Naive thymus-derived CD4-positive, alpha-beta T cell (primary cell): ENCODE measurements at regions not wholly inside any gene's neighbourhood (a gene's known extent, or its start where the extent isn't known, plus 50 kb on each side); places are given as distances from the start of the nearest gene placed in this dataset.

Source experiments
- ATAC-seq: fragments of 150-1000 bp; cut with Tn5 transposase; 2 replicates; pipeline ENCODE4 v1.10.0; 2021; ENCODE audit warnings: mild to moderate bottlenecking, moderate library complexity
- CTCF ChIA-PET: fragments of 350-600 bp; sonication (Branson Sonifier 250); formaldehyde crosslinking; loops from one replicate; lab custom pipeline; 2021; ENCODE audit warnings: antibody characterized with exemption; lab: Charles Lee
- POLR2A ChIA-PET: fragments of 350-600 bp; sonication (Branson Sonifier 250); formaldehyde crosslinking; loops from one replicate; lab custom pipeline; 2021; ENCODE audit warnings: antibody characterized with exemption, inconsistent platforms; lab: Charles Lee
- DNase-seq, 9 donors: peaks; one replicate each; pipeline versions ENCODE4 v3.0.0 to v3.0.0-alpha.2; 2020 to 2022; ENCODE audit warnings: mixed read lengths in 1 of 9
- H3K27ac ChIP-seq: one replicate; pipeline ENCODE4 v1.7.0; 2013; ENCODE audit warnings: mild to moderate bottlenecking, low read depth, low read length, moderate library complexity
- H3K27me3 ChIP-seq, 2 donors: one replicate each; pipeline ENCODE4 v1.7.0; 2013; ENCODE audit warnings: low read length in 2 of 2, mild to moderate bottlenecking in 2 of 2, moderate library complexity in 2 of 2; ENCODE audit not compliant: control insufficient read depth in 2 of 2, insufficient read depth in 2 of 2
- H3K36me3 ChIP-seq, 3 experiments: 1 replicate in 2 of 3; 2 replicates in 1 of 3; pipeline ENCODE4 v1.7.0; 2013; ENCODE audit warnings: low read length in 3 of 3, mild to moderate bottlenecking in 3 of 3, moderate library complexity in 1 of 3; ENCODE audit not compliant: insufficient read depth in 3 of 3, control insufficient read depth in 2 of 3
- H3K4me1 ChIP-seq, 2 donors: one replicate each; pipeline ENCODE4 v1.7.0; 2013; ENCODE audit warnings: low read length in 2 of 2, mild to moderate bottlenecking in 2 of 2, moderate library complexity in 1 of 2; ENCODE audit not compliant: control insufficient read depth in 2 of 2, insufficient read depth in 2 of 2
- H3K4me3 ChIP-seq: 2 replicates; pipeline ENCODE4 v1.7.0; 2013; ENCODE audit warnings: mild to moderate bottlenecking, low read length
- H3K9me3 ChIP-seq, 3 experiments: 1 replicate in 2 of 3; 2 replicates in 1 of 3; pipeline ENCODE4 v1.7.0; 2013; ENCODE audit warnings: low read length in 3 of 3; ENCODE audit not compliant: control insufficient read depth in 2 of 3
- H3K27ac Mint-ChIP-seq, 9 donors: one replicate each; pipeline ENCODE4 v1.8.0; 2020 to 2022; ENCODE audit warnings: mixed read lengths in 9 of 9, mild to moderate bottlenecking in 8 of 9, moderate library complexity in 5 of 9, inconsistent platforms in 2 of 9
- H3K27me3 Mint-ChIP-seq, 5 donors: one replicate each; pipeline ENCODE4 v1.8.0; 2021 to 2022; ENCODE audit warnings: mixed read lengths in 5 of 5, mild to moderate bottlenecking in 1 of 5
- H3K36me3 Mint-ChIP-seq, 5 donors: one replicate each; pipeline ENCODE4 v1.8.0; 2020 to 2022; ENCODE audit warnings: mixed read lengths in 5 of 5, mild to moderate bottlenecking in 3 of 5, inconsistent platforms in 1 of 5
- H3K4me1 Mint-ChIP-seq, 7 donors: one replicate each; pipeline ENCODE4 v1.8.0; 2020 to 2022; ENCODE audit warnings: mixed read lengths in 7 of 7, mild to moderate bottlenecking in 3 of 7, inconsistent platforms in 1 of 7
- H3K4me3 Mint-ChIP-seq, 10 donors: one replicate each; pipeline ENCODE4 v1.8.0; 2020 to 2022; ENCODE audit warnings: mild to moderate bottlenecking in 10 of 10, mixed read lengths in 10 of 10, moderate library complexity in 6 of 10, inconsistent platforms in 2 of 10
- H3K9me3 Mint-ChIP-seq, 11 donors: one replicate each; pipeline ENCODE4 v1.8.0; 2020 to 2022; ENCODE audit warnings: mixed read lengths in 11 of 11, mild to moderate bottlenecking in 4 of 11, inconsistent platforms in 1 of 11, moderate library complexity in 1 of 11
- intact Hi-C, 2 donors: fragments of 100-400 bp; cut with micrococcal nuclease; formaldehyde crosslinking; loops; one replicate each; pipeline ENCODE4 v1.15.1; 2023

- no peak overlapping the region for H3K4me3 Mint-ChIP-seq
- no peak overlapping the region for H3K27ac ChIP-seq
- no peak overlapping the region for H3K4me3 ChIP-seq
- no peak overlapping the region for H3K27ac Mint-ChIP-seq
- intact Hi-C loops = no loop called here
- ChIA-PET POLR2A (interaction anchor here (0.7 kb wide), 1 partner anchor 9 kb away, joined by 3 read pairs; no protein-coding TSS in a partner anchor), CTCF (no interaction called here)
- H3K36me3 Mint-ChIP-seq = no peaks in the 10 kb centered on the region
- peaks cover 0 to 23% (median 5%) of the 10 kb centered on the region in 5 donors for H3K27me3 Mint-ChIP-seq
- H3K27me3 ChIP-seq = no peaks in the 10 kb centered on the region
- H3K4me1 Mint-ChIP-seq = peaks cover 0 to 1% (median 0%) of the 10 kb centered on the region in 7 donors
- no peaks in the 10 kb centered on the region for H3K9me3 ChIP-seq
- DNase-seq = no peak
- no peaks in the 10 kb centered on the region for H3K36me3 ChIP-seq
- H3K9me3 Mint-ChIP-seq = peaks cover 0 to 5% (median 2%) of the 10 kb centered on the region in 11 donors
- ATAC-seq = no peak
- H3K4me1 ChIP-seq = no peaks in the 10 kb centered on the region
These were observed 199.1 kb downstream of the TJP1 start for GRCh38 chr15:29623116-29623639.

- POLR2A ChIA-PET = no interaction called here
- intact Hi-C loops = no loop called here
- no peaks in the 10 kb centered on the region for H3K4me1 ChIP-seq
- no peaks in the 10 kb centered on the region for H3K36me3 ChIP-seq
- ATAC-seq = no peak
- DNase-seq = no peak
- Mint-ChIP-seq H3K4me3 (no peak overlapping the region), H3K27ac (no peak overlapping the region), H3K9me3 (peaks cover 0 to 5% (median 2%) of the 10 kb centered on the region in 11 donors), H3K27me3 (peaks cover 0 to 21% (median 5%) of the 10 kb centered on the region in 5 donors), H3K4me1 (peaks cover 0 to 1% (median 0%) of the 10 kb centered on the region in 7 donors), H3K36me3 (no peaks in the 10 kb centered on the region)
- no peaks in the 10 kb centered on the region for H3K27me3 ChIP-seq
- H3K27ac ChIP-seq = no peak overlapping the region
- no peaks in the 10 kb centered on the region for H3K9me3 ChIP-seq
- H3K4me3 ChIP-seq = no peak overlapping the region
- CTCF ChIA-PET = no interaction called here
These were observed 199.6 kb downstream of the TJP1 start for GRCh38 chr15:29622637-29623036.

- no peaks in the 10 kb centered on the region for H3K36me3 Mint-ChIP-seq
- Histone ChIP-seq H3K9me3 (no peaks in the 10 kb centered on the region), H3K4me1 (no peaks in the 10 kb centered on the region), H3K36me3 (no peaks in the 10 kb centered on the region), H3K4me3 (no peak overlapping the region), H3K27me3 (no peaks in the 10 kb centered on the region), H3K27ac (no peak overlapping the region)
- peaks cover 0 to 21% (median 5%) of the 10 kb centered on the region in 5 donors for H3K27me3 Mint-ChIP-seq
- peaks cover 0 to 5% (median 0%) of the 10 kb centered on the region in 11 donors for H3K9me3 Mint-ChIP-seq
- ChIA-PET CTCF (no interaction called here), POLR2A (no interaction called here)
- H3K4me3 Mint-ChIP-seq = no peak overlapping the region
- DNase-seq (no peak), ATAC-seq (no peak)
- peaks cover 0 to 1% (median 0%) of the 10 kb centered on the region in 7 donors for H3K4me1 Mint-ChIP-seq
- intact Hi-C loops = no loop called here
- no peak overlapping the region for H3K27ac Mint-ChIP-seq
These were observed 200.7 kb downstream of the TJP1 start for GRCh38 chr15:29621616-29622015.

- CTCF ChIA-PET = interaction anchor here (0.7 kb wide), 1 partner anchor 49 kb away, joined by 3 read pairs; no protein-coding TSS in a partner anchor
- Mint-ChIP-seq H3K27me3 (peaks cover 0 to 37% (median 21%) of the 10 kb centered on the region in 5 donors), H3K27ac (no peak overlapping the region), H3K36me3 (no peaks in the 10 kb centered on the region), H3K4me1 (peaks cover 0 to 1% (median 0%) of the 10 kb centered on the region in 7 donors), H3K4me3 (no peak overlapping the region), H3K9me3 (peaks cover 0 to 2% (median 0%) of the 10 kb centered on the region in 11 donors)
- H3K36me3 ChIP-seq = no peaks in the 10 kb centered on the region
- H3K9me3 ChIP-seq = no peaks in the 10 kb centered on the region
- intact Hi-C loops = no loop called here
- no peaks in the 10 kb centered on the region for H3K27me3 ChIP-seq
- H3K4me3 ChIP-seq = no peak overlapping the region
- DNase-seq (no peak), ATAC-seq (no peak)
- POLR2A ChIA-PET = no interaction called here
- no peak overlapping the region for H3K27ac ChIP-seq
- no peaks in the 10 kb centered on the region for H3K4me1 ChIP-seq
These were observed 203.7 kb downstream of the TJP1 start for GRCh38 chr15:29618586-29618985.

- H3K4me1 Mint-ChIP-seq = peaks cover 0 to 3% (median 0%) of the 10 kb centered on the region in 7 donors
- Histone ChIP-seq H3K4me1 (no peaks in the 10 kb centered on the region), H3K9me3 (no peaks in the 10 kb centered on the region), H3K36me3 (no peaks in the 10 kb centered on the region), H3K27me3 (no peaks in the 10 kb centered on the region), H3K4me3 (no peak overlapping the region), H3K27ac (no peak overlapping the region)
- H3K36me3 Mint-ChIP-seq = peaks cover 0 to 2% (median 0%) of the 10 kb centered on the region in 5 donors
- H3K9me3 Mint-ChIP-seq = peaks cover 0 to 1% (median 0%) of the 10 kb centered on the region in 11 donors
- DNase-seq = no peak
- no peak overlapping the region for H3K4me3 Mint-ChIP-seq
- ATAC-seq = no peak
- intact Hi-C loops = no loop called here
- no peak overlapping the region for H3K27ac Mint-ChIP-seq
- ChIA-PET POLR2A (no interaction called here), CTCF (no interaction called here)
- H3K27me3 Mint-ChIP-seq = peaks cover 0 to 57% (median 28%) of the 10 kb centered on the region in 5 donors
These were observed 205.8 kb downstream of the TJP1 start for GRCh38 chr15:29616512-29616911.

- Histone ChIP-seq H3K27me3 (no peaks in the 10 kb centered on the region), H3K27ac (no peak overlapping the region), H3K4me1 (no peaks in the 10 kb centered on the region), H3K4me3 (no peak overlapping the region), H3K36me3 (no peaks in the 10 kb centered on the region), H3K9me3 (no peaks in the 10 kb centered on the region)
- ATAC-seq (no peak), DNase-seq (no peak)
- Mint-ChIP-seq H3K4me1 (peaks cover 0 to 4% (median 0%) of the 10 kb centered on the region in 7 donors), H3K27ac (no peak overlapping the region), H3K4me3 (no peak overlapping the region), H3K9me3 (peaks cover 0 to 2% (median 0%) of the 10 kb centered on the region in 11 donors), H3K36me3 (peaks cover 0 to 3% (median 0%) of the 10 kb centered on the region in 5 donors), H3K27me3 (peaks cover 1 to 64% (median 33%) of the 10 kb centered on the region in 5 donors)
- POLR2A ChIA-PET = no interaction called here
- CTCF ChIA-PET = no interaction called here
- intact Hi-C loops = no loop called here
These were observed 206.5 kb downstream of the TJP1 start for GRCh38 chr15:29615791-29616190.

- Mint-ChIP-seq H3K36me3 (peaks cover 0 to 3% (median 0%) of the 10 kb centered on the region in 5 donors), H3K9me3 (peaks cover 0 to 3% (median 0%) of the 10 kb centered on the region in 11 donors), H3K27ac (no peak overlapping the region), H3K4me1 (peaks cover 0 to 4% (median 0%) of the 10 kb centered on the region in 7 donors), H3K27me3 (peaks cover 3 to 53% (median 36%) of the 10 kb centered on the region in 5 donors), H3K4me3 (no peak overlapping the region)
- Histone ChIP-seq H3K36me3 (no peaks in the 10 kb centered on the region), H3K4me3 (no peak overlapping the region), H3K27me3 (no peaks in the 10 kb centered on the region), H3K27ac (no peak overlapping the region), H3K9me3 (no peaks in the 10 kb centered on the region), H3K4me1 (no peaks in the 10 kb centered on the region)
- DNase-seq (no peak), ATAC-seq (no peak)
- POLR2A ChIA-PET = no interaction called here
- CTCF ChIA-PET = interaction anchor here (0.6 kb wide), 1 partner anchor 37 kb away, joined by 7 read pairs; no protein-coding TSS in a partner anchor
- intact Hi-C loops = no loop called here
These were observed 208.3 kb downstream of the TJP1 start for GRCh38 chr15:29613951-29614382.
